Peyer's patch (tissue), 4 donors: ENCODE measurements at regions not wholly inside any gene's neighbourhood (a gene's known extent, or its start where the extent isn't known, plus 50 kb on each side); places are given as distances from the start of the nearest gene placed in this dataset.

Source experiments
- DNase-seq, 3 donors: peaks; one replicate each; pipeline ENCODE4 v3.0.0-alpha.2; 2017 to 2019
- H3K27ac ChIP-seq, 4 donors: fragments of 200-600 bp; sonication (generic); one replicate each; pipeline ENCODE4 v1.5.1; 2016 to 2019
- H3K27me3 ChIP-seq, 2 donors: fragments of 200-600 bp; sonication (generic); one replicate each; pipeline ENCODE4 v1.5.1; 2019
- H3K36me3 ChIP-seq, 3 donors: fragments of 200-600 bp; sonication (generic); one replicate each; pipeline ENCODE4 v1.5.1; 2016 to 2019
- H3K4me1 ChIP-seq, 4 donors: fragments of 200-600 bp; sonication (generic); one replicate each; pipeline ENCODE4 v1.5.1; 2016 to 2019
- H3K4me3 ChIP-seq, 4 donors: fragments of 200-600 bp; sonication (generic); 1 replicate in 3 of 4; 2 replicates in 1 of 4; pipeline ENCODE4 v1.5.1; 2016 to 2019; ENCODE audit warnings: mild to moderate bottlenecking in 1 of 4
- H3K9me3 ChIP-seq, 4 donors: fragments of 200-600 bp; sonication (generic); one replicate each; pipeline ENCODE4 v1.5.1; 2016 to 2019; ENCODE audit warnings: mild to moderate bottlenecking in 1 of 4
- POLR2A ChIP-seq, 2 donors: fragments of 450-650 bp; IDR thresholded peaks; one replicate each; pipeline ENCODE4 v1.5.1; 2017; ENCODE audit warnings: antibody characterized with exemption in 2 of 2, mild to moderate bottlenecking in 2 of 2, moderate library complexity in 2 of 2
- TF ChIP-seq, protein P1 (sequence below), 6 experiments: fragments of 450-650 bp in 4 of 6; fragments of 200-600 bp in 2 of 6; sonication (generic) in 1 of 6; IDR thresholded peaks; one replicate each; pipeline ENCODE4 v1.5.1; 2017 to 2019; ENCODE audit warnings: antibody characterized with exemption in 6 of 6, mild to moderate bottlenecking in 3 of 6, moderate library complexity in 1 of 6

GRCh38 chr2:118721817-118722551, 125.5 kb downstream of the EN1 start:
- no peaks in the 10 kb centered on the region for H3K36me3 ChIP-seq
- H3K4me1 ChIP-seq, result no peaks in the 10 kb centered on the region
- no peak for DNase-seq
- no peak for TF ChIP-seq POLR2A (IDR thresholded peaks at IDR 0.05)
- TF ChIP-seq, protein P1, sequence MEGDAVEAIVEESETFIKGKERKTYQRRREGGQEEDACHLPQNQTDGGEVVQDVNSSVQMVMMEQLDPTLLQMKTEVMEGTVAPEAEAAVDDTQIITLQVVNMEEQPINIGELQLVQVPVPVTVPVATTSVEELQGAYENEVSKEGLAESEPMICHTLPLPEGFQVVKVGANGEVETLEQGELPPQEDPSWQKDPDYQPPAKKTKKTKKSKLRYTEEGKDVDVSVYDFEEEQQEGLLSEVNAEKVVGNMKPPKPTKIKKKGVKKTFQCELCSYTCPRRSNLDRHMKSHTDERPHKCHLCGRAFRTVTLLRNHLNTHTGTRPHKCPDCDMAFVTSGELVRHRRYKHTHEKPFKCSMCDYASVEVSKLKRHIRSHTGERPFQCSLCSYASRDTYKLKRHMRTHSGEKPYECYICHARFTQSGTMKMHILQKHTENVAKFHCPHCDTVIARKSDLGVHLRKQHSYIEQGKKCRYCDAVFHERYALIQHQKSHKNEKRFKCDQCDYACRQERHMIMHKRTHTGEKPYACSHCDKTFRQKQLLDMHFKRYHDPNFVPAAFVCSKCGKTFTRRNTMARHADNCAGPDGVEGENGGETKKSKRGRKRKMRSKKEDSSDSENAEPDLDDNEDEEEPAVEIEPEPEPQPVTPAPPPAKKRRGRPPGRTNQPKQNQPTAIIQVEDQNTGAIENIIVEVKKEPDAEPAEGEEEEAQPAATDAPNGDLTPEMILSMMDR (IDR thresholded peaks at IDR 0.05), result no peak
- no peak overlapping the region for H3K27ac ChIP-seq
- no peaks in the 10 kb centered on the region for H3K9me3 ChIP-seq
- H3K27me3 ChIP-seq, result no peaks in the 10 kb centered on the region
- no peak overlapping the region for H3K4me3 ChIP-seq

- DNase-seq, result no peak
Measured at GRCh38 chr2:118720866-118721265, 126.6 kb downstream of the EN1 start.

DNA sequence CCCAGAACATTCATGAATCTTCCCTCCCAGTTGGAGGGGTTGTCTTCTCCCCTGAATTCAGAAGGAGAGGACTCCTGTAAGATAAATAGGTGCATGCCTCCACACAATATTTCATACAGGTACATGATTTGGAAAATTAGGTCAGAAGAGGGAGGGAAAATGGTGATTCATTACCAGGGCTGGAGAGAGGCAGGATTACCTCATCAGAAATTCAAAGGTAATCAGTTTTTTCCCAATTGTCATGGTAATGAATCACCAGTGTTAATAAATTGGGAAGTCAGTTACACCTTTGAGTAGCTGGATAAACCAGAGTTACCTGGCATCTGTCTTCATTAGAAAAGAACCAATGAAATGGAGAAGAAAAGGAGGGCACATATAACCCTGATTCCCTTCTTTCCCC, 128.5 kb downstream of the EN1 start:
- no peaks in the 10 kb centered on the region for H3K4me1 ChIP-seq
- no peak overlapping the region for H3K27ac ChIP-seq
- H3K9me3 ChIP-seq, result no peaks in the 10 kb centered on the region
- H3K36me3 ChIP-seq, result no peaks in the 10 kb centered on the region
- H3K4me3 ChIP-seq, result no peak overlapping the region
- H3K27me3 ChIP-seq, result no peaks in the 10 kb centered on the region
- no peak for TF ChIP-seq POLR2A (IDR thresholded peaks at IDR 0.05)
- TF ChIP-seq, protein P1 (IDR thresholded peaks at IDR 0.05), result no peak
- no peak for DNase-seq

More at GRCh38 chr2:118720866-118721265, 126.6 kb downstream of the EN1 start:
- no peaks in the 10 kb centered on the region for H3K9me3 ChIP-seq
- no peak overlapping the region for H3K27ac ChIP-seq
- H3K36me3 ChIP-seq, result no peaks in the 10 kb centered on the region
- TF ChIP-seq POLR2A (IDR thresholded peaks at IDR 0.05), result no peak
- TF ChIP-seq, protein P1 (IDR thresholded peaks at IDR 0.05), result no peak
- H3K4me1 ChIP-seq, result no peaks in the 10 kb centered on the region
- no peaks in the 10 kb centered on the region for H3K27me3 ChIP-seq
- no peak overlapping the region for H3K4me3 ChIP-seq

DNA sequence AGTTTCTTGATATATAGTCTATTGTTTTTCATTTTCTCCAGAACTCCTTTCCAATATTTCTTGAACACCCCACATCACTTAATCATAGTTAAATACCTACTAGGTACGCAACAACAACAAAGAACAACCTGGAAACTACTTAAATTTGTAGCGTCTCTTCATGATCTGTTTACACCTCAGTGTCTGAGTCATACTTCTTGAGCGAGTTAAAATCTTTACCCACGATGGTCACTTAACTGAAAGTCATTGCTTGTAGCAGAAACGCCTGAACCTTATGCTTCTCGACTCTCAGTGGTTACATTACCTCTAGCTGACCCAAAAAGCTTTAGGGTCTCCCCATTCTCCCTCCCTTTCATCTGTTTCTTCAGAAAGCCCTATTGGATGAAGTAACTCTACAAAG, 131.3 kb downstream of the EN1 start:
- H3K27ac ChIP-seq, result no peak overlapping the region
- H3K9me3 ChIP-seq, result no peaks in the 10 kb centered on the region
- H3K27me3 ChIP-seq, result no peaks in the 10 kb centered on the region
- no peaks in the 10 kb centered on the region for H3K4me1 ChIP-seq
- no peak for TF ChIP-seq POLR2A (IDR thresholded peaks at IDR 0.05)
- TF ChIP-seq, protein P1 (IDR thresholded peaks at IDR 0.05), result no peak
- H3K4me3 ChIP-seq, result no peak overlapping the region
- no peak for DNase-seq
- H3K36me3 ChIP-seq, result no peaks in the 10 kb centered on the region

DNA sequence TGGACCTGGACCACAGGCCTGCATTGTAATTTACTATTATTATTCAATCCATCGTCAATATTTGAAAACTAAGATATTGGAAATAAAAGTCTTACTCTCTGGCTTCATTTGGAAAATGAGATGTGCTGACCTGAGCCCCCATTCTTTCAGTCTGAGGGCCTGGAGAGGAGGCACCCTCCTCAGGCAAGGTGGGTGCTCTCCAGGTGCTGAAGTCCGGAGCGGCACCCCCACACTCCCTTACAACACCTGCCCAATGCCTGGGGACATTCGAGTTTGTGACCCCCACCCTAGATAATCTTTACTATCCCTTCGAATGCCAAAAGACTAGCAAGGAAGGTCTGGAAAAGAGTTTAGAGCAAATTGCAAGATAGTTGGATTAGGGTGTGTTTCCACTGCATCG, 133.3 kb downstream of the EN1 start:
- no peak for DNase-seq
- Histone ChIP-seq H3K27ac (no peak overlapping the region), H3K4me1 (no peaks in the 10 kb centered on the region), H3K36me3 (no peaks in the 10 kb centered on the region), H3K9me3 (no peaks in the 10 kb centered on the region), H3K4me3 (no peak overlapping the region), H3K27me3 (no peaks in the 10 kb centered on the region)
- TF ChIP-seq, protein P1 (IDR thresholded peaks at IDR 0.05), result no peak

DNA sequence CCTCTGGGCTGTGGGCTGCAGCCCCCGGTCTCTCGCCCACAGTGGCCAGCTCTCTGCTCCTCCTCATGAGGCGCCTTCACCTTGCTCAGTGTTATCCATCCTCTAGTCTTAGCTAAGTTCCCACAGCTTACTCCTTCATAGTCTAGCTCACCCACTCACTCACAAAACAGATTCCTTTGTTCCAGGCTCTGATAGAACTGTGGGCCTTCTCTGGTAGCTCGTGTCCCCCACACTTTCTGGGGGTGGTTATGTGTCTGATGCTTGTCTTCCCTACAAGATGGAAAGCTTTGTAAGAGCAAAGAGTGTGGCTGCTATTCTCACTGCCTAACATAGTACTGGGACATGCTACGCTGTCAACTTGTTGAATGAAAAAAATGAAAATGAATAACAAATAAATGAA, 135.8 kb downstream of the EN1 start:
- TF ChIP-seq, protein P1 (IDR thresholded peaks at IDR 0.05), result no peak
- no peak for TF ChIP-seq POLR2A (IDR thresholded peaks at IDR 0.05)

More for the DNA sequence above, 135.8 kb downstream of the EN1 start:
- no peak overlapping the region for H3K27ac ChIP-seq
- no peak overlapping the region for H3K4me3 ChIP-seq
- no peak for DNase-seq
- H3K27me3 ChIP-seq, result no peaks in the 10 kb centered on the region
- H3K4me1 ChIP-seq, result no peaks in the 10 kb centered on the region
- no peaks in the 10 kb centered on the region for H3K36me3 ChIP-seq
- no peaks in the 10 kb centered on the region for H3K9me3 ChIP-seq
